Stomach (tissue), 4 donors: ENCODE measurements at regions not wholly inside any gene's neighbourhood (a gene's known extent, or its start where the extent isn't known, plus 50 kb on each side); places are given as distances from the start of the nearest gene placed in this dataset.

Experiments used
- POLR2A ChIP-seq, 4 donors: fragments of 450-650 bp; IDR thresholded peaks; one replicate each; pipeline ENCODE4 v1.6.1; 2016; ENCODE audit warnings: antibody characterized with exemption in 4 of 4, control low read depth in 2 of 4, mild to moderate bottlenecking in 1 of 4, moderate library complexity in 1 of 4
- POLR2AphosphoS5 ChIP-seq, 3 donors: sonication (generic); formaldehyde crosslinking; IDR thresholded peaks; one replicate each; pipeline ENCODE4 v1.6.1; 2016; ENCODE audit warnings: antibody characterized with exemption in 3 of 3
- TF ChIP-seq, protein P1 (sequence below), 7 experiments: fragments of 450-650 bp in 4 of 7; fragments of 200-600 bp in 3 of 7; sonication (generic) in 3 of 7; IDR thresholded peaks; one replicate each; pipeline ENCODE4 v1.5.1; 2016 to 2019; ENCODE audit warnings: antibody characterized with exemption in 7 of 7, control low read depth in 2 of 7, mild to moderate bottlenecking in 1 of 7

DNA sequence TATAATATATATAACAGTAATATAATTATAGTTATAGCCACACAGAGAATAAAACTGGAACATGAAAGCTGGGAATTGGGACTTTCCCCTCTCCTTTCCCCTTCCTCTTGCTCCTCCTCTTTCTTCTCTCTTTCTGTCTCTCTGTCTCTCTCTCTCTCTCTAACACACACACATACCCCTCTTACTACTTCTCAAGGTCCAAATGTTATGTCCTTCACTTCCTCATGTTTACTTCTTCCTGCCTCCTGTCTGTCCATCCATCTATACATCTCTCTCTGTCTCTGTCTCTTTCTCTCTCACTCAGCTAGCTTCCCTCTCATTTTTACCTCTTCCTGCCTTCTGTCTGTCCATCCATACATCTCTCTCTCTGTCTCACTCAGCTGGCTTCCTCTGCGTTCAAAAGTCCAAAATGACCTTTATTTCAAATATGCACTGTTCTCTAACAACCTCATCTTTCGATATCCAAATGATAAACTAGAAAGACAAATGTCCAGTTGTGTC, 261.1 kb downstream of the SIPA1L2 start:
- no peak for TF ChIP-seq POLR2AphosphoS5 (IDR thresholded peaks at IDR 0.05)
- TF ChIP-seq POLR2A (IDR thresholded peaks at IDR 0.05): no peak
- TF ChIP-seq, protein P1, sequence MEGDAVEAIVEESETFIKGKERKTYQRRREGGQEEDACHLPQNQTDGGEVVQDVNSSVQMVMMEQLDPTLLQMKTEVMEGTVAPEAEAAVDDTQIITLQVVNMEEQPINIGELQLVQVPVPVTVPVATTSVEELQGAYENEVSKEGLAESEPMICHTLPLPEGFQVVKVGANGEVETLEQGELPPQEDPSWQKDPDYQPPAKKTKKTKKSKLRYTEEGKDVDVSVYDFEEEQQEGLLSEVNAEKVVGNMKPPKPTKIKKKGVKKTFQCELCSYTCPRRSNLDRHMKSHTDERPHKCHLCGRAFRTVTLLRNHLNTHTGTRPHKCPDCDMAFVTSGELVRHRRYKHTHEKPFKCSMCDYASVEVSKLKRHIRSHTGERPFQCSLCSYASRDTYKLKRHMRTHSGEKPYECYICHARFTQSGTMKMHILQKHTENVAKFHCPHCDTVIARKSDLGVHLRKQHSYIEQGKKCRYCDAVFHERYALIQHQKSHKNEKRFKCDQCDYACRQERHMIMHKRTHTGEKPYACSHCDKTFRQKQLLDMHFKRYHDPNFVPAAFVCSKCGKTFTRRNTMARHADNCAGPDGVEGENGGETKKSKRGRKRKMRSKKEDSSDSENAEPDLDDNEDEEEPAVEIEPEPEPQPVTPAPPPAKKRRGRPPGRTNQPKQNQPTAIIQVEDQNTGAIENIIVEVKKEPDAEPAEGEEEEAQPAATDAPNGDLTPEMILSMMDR (IDR thresholded peaks at IDR 0.05): no peak
